ENCODE measurements at regions not wholly inside any gene's neighbourhood (a gene's known extent, or its start where the extent isn't known, plus 50 kb on each side); places are given as distances from the start of the nearest gene placed in this dataset.

DNA sequence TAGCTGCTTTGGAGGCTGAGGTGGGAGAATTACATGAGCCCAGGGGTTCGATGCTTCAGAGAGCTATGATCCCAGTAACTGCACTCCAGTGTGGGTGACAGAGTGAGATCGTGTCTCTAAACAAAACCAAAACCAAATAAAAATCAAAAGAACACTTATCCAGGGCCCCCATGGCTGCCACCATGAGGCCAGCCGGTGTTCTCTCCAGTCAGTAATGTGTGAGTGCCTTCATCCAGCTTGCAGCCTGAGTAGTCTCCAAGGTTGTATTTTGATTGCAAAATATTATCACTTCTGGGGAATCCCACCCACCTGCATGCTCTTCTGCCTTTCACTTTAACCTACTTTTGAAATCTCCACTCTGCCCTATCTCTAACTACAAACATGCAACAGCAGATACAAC is 221.0 kb upstream of the WSB1 start:
- Histone ChIP-seq H3K27me3 (replicated peaks; ENCODE audit: control insufficient read depth, insufficient read depth, low read length) (no peaks in the 10 kb centered on the region; the same call in 1 of the 2 replicates), H3K36me3 (ENCODE audit: control insufficient read depth, insufficient read depth, low read length) (no peaks in the 10 kb centered on the region), H3K4me3 (replicated peaks; ENCODE audit: low read depth, low read length) (no peak overlapping the region)
- DNase-seq (ENCODE audit: extremely low read depth, insufficient read length), result no peak
- TF ChIP-seq, protein P1, sequence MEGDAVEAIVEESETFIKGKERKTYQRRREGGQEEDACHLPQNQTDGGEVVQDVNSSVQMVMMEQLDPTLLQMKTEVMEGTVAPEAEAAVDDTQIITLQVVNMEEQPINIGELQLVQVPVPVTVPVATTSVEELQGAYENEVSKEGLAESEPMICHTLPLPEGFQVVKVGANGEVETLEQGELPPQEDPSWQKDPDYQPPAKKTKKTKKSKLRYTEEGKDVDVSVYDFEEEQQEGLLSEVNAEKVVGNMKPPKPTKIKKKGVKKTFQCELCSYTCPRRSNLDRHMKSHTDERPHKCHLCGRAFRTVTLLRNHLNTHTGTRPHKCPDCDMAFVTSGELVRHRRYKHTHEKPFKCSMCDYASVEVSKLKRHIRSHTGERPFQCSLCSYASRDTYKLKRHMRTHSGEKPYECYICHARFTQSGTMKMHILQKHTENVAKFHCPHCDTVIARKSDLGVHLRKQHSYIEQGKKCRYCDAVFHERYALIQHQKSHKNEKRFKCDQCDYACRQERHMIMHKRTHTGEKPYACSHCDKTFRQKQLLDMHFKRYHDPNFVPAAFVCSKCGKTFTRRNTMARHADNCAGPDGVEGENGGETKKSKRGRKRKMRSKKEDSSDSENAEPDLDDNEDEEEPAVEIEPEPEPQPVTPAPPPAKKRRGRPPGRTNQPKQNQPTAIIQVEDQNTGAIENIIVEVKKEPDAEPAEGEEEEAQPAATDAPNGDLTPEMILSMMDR (IDR thresholded peaks at IDR 0.05; ENCODE audit: insufficient read depth, low read length, poor library complexity, severe bottlenecking), result no peak

- TF ChIP-seq, protein P1 (IDR thresholded peaks at IDR 0.05; ENCODE audit: insufficient read depth, low read length, poor library complexity, severe bottlenecking), result no peak
- no peaks in the 10 kb centered on the region; the same call in 1 of the 2 replicates for H3K27me3 ChIP-seq (replicated peaks; ENCODE audit: control insufficient read depth, insufficient read depth, low read length)
- no peak overlapping the region for H3K4me3 ChIP-seq (replicated peaks; ENCODE audit: low read depth, low read length)
- H3K36me3 ChIP-seq (ENCODE audit: control insufficient read depth, insufficient read depth, low read length), result no peaks in the 10 kb centered on the region
- DNase-seq (ENCODE audit: extremely low read depth, insufficient read length), result no peak
These were observed 217.1 kb upstream of the WSB1 start for GRCh38 chr17:27076814-27077213.

DNA sequence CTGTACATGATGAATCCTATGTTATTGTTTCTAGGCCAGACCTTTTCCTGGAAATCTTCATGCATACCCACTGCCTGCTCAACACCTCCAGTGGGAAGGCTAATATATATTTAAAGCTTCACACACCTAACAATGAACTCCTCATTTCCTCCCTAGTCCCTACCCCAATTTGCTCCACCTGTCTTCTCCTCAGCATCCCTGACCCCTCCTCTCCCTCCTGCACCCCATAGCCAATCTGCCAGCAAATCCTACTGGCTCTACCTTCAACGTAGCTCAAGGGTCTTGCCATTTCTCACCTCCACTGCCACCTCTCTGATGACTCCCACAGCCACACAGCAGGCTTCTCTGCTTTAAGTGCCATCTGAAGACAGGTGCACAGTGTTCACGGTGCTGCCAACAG is 215.6 kb upstream of the WSB1 start:
- TF ChIP-seq, protein P1 (IDR thresholded peaks at IDR 0.05; ENCODE audit: insufficient read depth, low read length, poor library complexity, severe bottlenecking), result no peak
- no peak overlapping the region for H3K4me3 ChIP-seq (replicated peaks; ENCODE audit: low read depth, low read length)
- H3K36me3 ChIP-seq (ENCODE audit: control insufficient read depth, insufficient read depth, low read length), result no peaks in the 10 kb centered on the region
- no peaks in the 10 kb centered on the region for H3K27me3 ChIP-seq (replicated peaks; ENCODE audit: control insufficient read depth, insufficient read depth, low read length)
- no peak for DNase-seq (ENCODE audit: extremely low read depth, insufficient read length)

DNA sequence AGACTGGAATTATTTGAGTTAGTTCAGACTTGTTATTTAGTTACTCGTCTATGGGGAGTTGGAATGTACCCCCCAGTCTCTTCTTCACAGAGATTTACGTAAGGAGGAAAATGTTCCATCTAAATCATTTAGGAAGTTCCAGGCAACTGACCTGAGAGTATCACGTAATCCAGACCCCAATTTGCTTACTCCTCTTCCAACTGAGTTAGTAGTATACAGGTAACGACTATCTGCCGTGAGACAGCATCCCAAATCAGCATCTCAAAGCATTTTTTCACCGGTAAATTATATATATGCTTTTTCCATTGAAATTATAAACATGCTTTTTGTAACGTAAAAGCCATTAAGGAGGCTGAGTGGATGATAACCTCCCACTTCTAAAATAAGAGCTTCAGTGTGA is 214.3 kb upstream of the WSB1 start:
- no peak overlapping the region for H3K4me3 ChIP-seq (replicated peaks; ENCODE audit: low read depth, low read length)
- H3K36me3 ChIP-seq (ENCODE audit: control insufficient read depth, insufficient read depth, low read length), result no peaks in the 10 kb centered on the region
- no peak for DNase-seq (ENCODE audit: extremely low read depth, insufficient read length)
- TF ChIP-seq, protein P1 (IDR thresholded peaks at IDR 0.05; ENCODE audit: insufficient read depth, low read length, poor library complexity, severe bottlenecking), result no peak
- no peaks in the 10 kb centered on the region for H3K27me3 ChIP-seq (replicated peaks; ENCODE audit: control insufficient read depth, insufficient read depth, low read length)

DNA sequence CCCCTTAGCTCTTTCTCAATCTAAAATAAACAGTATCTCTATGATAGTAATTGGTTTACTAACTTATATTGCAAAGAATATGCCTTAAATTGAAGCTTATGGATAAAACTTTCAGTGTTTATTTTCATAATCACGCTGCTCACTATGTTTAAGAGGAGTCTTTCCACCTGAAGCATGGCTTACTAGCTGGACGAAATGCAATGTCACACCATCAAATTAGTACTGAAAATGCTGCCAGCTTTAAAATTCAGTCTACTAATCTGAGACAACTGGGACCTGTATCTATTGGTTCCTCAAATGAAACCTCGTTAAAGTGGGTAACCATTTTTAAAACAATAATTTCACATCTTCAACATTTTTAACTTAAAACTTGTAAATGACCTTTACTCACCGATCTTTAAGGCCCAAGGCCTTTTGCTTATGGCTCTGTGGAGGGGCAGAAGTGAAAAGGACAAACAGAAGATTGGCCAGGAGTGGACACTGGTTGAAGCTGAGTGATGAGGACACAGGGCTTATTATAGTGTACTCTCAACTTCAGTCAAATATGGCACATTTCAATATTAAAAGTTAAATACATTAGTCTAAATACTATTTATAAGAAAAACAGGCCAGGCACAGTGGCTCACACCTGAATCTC is 212.8 kb upstream of the WSB1 start:
- no peak for DNase-seq (ENCODE audit: extremely low read depth, insufficient read length)
- Histone ChIP-seq H3K36me3 (ENCODE audit: control insufficient read depth, insufficient read depth, low read length) (no peaks in the 10 kb centered on the region), H3K27me3 (replicated peaks; ENCODE audit: control insufficient read depth, insufficient read depth, low read length) (no peaks in the 10 kb centered on the region), H3K4me3 (replicated peaks; ENCODE audit: low read depth, low read length) (no peak overlapping the region)
- TF ChIP-seq, protein P1 (IDR thresholded peaks at IDR 0.05; ENCODE audit: insufficient read depth, low read length, poor library complexity, severe bottlenecking), result no peak

All from GM06990 (cell line).